ENCODE measurements at regions not wholly inside any gene's neighbourhood (a gene's known extent, or its start where the extent isn't known, plus 50 kb on each side); places are given as distances from the start of the nearest gene placed in this dataset.
A peak's percentile ranks its signal among the peaks of the same experiment; 100 is the strongest.

- TF ChIP-seq, protein P1, sequence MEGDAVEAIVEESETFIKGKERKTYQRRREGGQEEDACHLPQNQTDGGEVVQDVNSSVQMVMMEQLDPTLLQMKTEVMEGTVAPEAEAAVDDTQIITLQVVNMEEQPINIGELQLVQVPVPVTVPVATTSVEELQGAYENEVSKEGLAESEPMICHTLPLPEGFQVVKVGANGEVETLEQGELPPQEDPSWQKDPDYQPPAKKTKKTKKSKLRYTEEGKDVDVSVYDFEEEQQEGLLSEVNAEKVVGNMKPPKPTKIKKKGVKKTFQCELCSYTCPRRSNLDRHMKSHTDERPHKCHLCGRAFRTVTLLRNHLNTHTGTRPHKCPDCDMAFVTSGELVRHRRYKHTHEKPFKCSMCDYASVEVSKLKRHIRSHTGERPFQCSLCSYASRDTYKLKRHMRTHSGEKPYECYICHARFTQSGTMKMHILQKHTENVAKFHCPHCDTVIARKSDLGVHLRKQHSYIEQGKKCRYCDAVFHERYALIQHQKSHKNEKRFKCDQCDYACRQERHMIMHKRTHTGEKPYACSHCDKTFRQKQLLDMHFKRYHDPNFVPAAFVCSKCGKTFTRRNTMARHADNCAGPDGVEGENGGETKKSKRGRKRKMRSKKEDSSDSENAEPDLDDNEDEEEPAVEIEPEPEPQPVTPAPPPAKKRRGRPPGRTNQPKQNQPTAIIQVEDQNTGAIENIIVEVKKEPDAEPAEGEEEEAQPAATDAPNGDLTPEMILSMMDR (IDR thresholded peaks at IDR 0.05; ENCODE audit: low read depth, low read length), result no peak
- no peaks in the 10 kb centered on the region for H3K9me3 ChIP-seq (ENCODE audit: control insufficient read depth, insufficient read depth, low read length)
- no peak for DNase-seq (ENCODE audit: low read depth, low spot score)
- ChIA-PET CTCF (interaction anchor here (0.9 kb wide), 1 partner anchor 57 kb away, joined by 3 read pairs; no protein-coding TSS in a partner anchor), POLR2A (no interaction called here)
- H3K27me3 ChIP-seq (ENCODE audit: control insufficient read depth, insufficient read depth, low read length), result no peaks in the 10 kb centered on the region
- no peak overlapping the region for H3K27ac ChIP-seq (ENCODE audit: low read depth, low read length)
- H3K4me3 ChIP-seq (ENCODE audit: low read depth, low read length), result no peak overlapping the region
These were observed 350.9 kb downstream of the PCDH18 start for GRCh38 chr4:137181293-137181899.

DNA sequence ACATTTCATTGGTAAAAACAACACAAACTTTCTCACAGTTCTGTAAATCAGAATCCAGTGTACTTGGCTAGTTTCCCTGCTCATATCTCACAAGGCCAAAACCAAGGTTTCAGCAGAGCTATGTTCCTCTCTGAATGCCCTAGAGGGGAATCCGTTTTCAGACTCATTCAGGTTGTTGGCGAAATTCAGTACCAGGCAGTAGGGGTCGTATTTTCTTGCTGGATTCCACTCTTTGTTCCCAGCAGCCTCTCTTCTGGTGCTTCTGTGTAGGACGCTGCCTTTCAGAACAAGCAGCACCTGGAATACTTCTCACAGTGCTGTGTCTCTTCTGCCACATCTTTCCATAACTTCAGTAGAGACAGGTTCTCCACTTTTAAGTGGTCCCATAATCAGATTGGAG, 351.9 kb downstream of the PCDH18 start:
- TF ChIP-seq, protein P1 (IDR thresholded peaks at IDR 0.05; ENCODE audit: low read depth, low read length), result no peak
- no peaks in the 10 kb centered on the region for H3K27me3 ChIP-seq (ENCODE audit: control insufficient read depth, insufficient read depth, low read length)
- H3K4me3 ChIP-seq (ENCODE audit: low read depth, low read length), result no peak overlapping the region
- ChIA-PET CTCF (interaction anchor here (0.6 kb wide), 1 partner anchor 828 kb away, joined by 3 read pairs; no protein-coding TSS in a partner anchor), POLR2A (no interaction called here)
- no peaks in the 10 kb centered on the region for H3K9me3 ChIP-seq (ENCODE audit: control insufficient read depth, insufficient read depth, low read length)
- no peak for DNase-seq (ENCODE audit: low read depth, low spot score)
- H3K27ac ChIP-seq (ENCODE audit: low read depth, low read length), result no peak overlapping the region

DNA sequence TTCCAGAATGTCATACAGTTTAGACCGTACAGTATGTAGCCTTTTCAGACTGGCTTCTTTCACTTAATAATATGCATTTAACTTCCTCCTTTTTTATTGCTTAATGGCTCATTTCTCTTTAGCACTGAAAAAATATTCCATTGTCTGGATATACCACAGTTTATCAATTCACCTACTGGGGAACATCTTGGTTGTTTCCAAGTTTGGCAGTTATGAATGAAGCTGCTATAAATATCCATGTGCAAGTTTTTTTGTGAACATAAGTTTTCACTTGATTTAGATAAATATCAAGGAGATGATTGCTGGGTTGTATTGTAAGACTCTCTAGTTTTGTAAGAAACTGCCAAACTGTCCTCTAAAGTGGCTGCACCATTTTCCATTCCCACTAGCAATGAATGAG, 375.5 kb downstream of the PCDH18 start:
- TF ChIP-seq, protein P1 (IDR thresholded peaks at IDR 0.05; ENCODE audit: low read depth, low read length), result no peak
- H3K27me3 ChIP-seq (ENCODE audit: control insufficient read depth, insufficient read depth, low read length), result no peaks in the 10 kb centered on the region
- POLR2A ChIA-PET, result no interaction called here
- DNase-seq (ENCODE audit: low read depth, low spot score), result no peak
- CTCF ChIA-PET, result no interaction called here
- H3K9me3 ChIP-seq (ENCODE audit: control insufficient read depth, insufficient read depth, low read length), result no peaks in the 10 kb centered on the region
- no peak overlapping the region for H3K27ac ChIP-seq (ENCODE audit: low read depth, low read length)
- H3K4me3 ChIP-seq (ENCODE audit: low read depth, low read length), result no peak overlapping the region

DNA sequence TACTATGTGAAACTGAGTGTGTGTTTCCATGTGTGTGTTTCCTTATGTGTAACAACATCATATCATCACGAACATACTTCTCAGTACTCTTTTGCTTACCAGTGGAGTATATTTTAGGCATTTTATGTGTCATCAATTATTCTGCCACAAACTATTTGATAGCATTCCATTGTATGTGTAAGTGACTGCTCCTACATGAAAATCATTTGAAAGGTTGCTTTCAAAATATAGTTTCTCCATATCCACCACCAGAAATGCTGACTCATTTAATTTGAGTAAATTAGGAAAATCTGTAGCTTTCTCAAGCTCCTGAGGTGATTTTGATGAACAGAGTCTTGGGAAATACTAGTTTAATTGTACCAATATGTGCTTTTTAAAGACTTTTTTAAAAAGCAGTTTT, 376.2 kb downstream of the PCDH18 start:
- no peaks in the 10 kb centered on the region for H3K9me3 ChIP-seq (ENCODE audit: control insufficient read depth, insufficient read depth, low read length)
- no peak overlapping the region for H3K27ac ChIP-seq (ENCODE audit: low read depth, low read length)
- ChIA-PET POLR2A (no interaction called here), CTCF (no interaction called here)
- TF ChIP-seq, protein P1 (IDR thresholded peaks at IDR 0.05; ENCODE audit: low read depth, low read length), result no peak
- peak; percentile 20 for DNase-seq (ENCODE audit: low read depth, low spot score)
- no peaks in the 10 kb centered on the region for H3K27me3 ChIP-seq (ENCODE audit: control insufficient read depth, insufficient read depth, low read length)
- no peak overlapping the region for H3K4me3 ChIP-seq (ENCODE audit: low read depth, low read length)

- Histone ChIP-seq H3K27me3 (ENCODE audit: control insufficient read depth, insufficient read depth, low read length) (no peaks in the 10 kb centered on the region), H3K27ac (ENCODE audit: low read depth, low read length) (no peak overlapping the region), H3K9me3 (ENCODE audit: control insufficient read depth, insufficient read depth, low read length) (no peaks in the 10 kb centered on the region), H3K4me3 (ENCODE audit: low read depth, low read length) (no peak overlapping the region)
- TF ChIP-seq, protein P1 (IDR thresholded peaks at IDR 0.05; ENCODE audit: low read depth, low read length), result no peak
- POLR2A ChIA-PET, result no interaction called here
- CTCF ChIA-PET, result no interaction called here
- no peak for DNase-seq (ENCODE audit: low read depth, low spot score)
These were observed 401.1 kb downstream of the PCDH18 start for GRCh38 chr4:137131201-137131600.
